GM20000 (cell line): ENCODE measurements at regions not wholly inside any gene's neighbourhood (a gene's known extent, or its start where the extent isn't known, plus 50 kb on each side); places are given as distances from the start of the nearest gene placed in this dataset.
A peak's percentile ranks its signal among the peaks of the same experiment; 100 is the strongest.
"Not testable (repeated sequence)": the region's sequence is repeated elsewhere in the genome, so short reads cannot be mapped to it uniquely, and the experiment has no call there.

Experiments
- DNase-seq: peaks from one replicate; pipeline ENCODE4 v3.0.0; 2012; ENCODE audit warnings: low spot score
- CTCF ChIP-seq: IDR thresholded peaks from 2 replicates; pipeline ENCODE4 v1.5.1; 2012; ENCODE audit warnings: mild to moderate bottlenecking, control low read depth; ENCODE audit errors: extremely low read depth, missing control alignments

- no peak for TF ChIP-seq CTCF
- no peak for DNase-seq
Observed at GRCh38 chr7:82609746-82610145, 166.2 kb upstream of the CACNA2D1 start.

GRCh38 chr7:82605247-82605864 is 161.8 kb upstream of the CACNA2D1 start:
- peak; percentile 28 for DNase-seq

GRCh38 chr7:82602066-82602465 is 158.5 kb upstream of the CACNA2D1 start:
- TF ChIP-seq CTCF = no peak
- DNase-seq = no peak

More at GRCh38 chr7:82605247-82605864, 161.8 kb upstream of the CACNA2D1 start:
- TF ChIP-seq CTCF = peak; percentile 49

GRCh38 chr7:82600531-82600930 is 157.0 kb upstream of the CACNA2D1 start:
- no peak for TF ChIP-seq CTCF
- DNase-seq = no peak

GRCh38 chr7:82599895-82600294 is 156.3 kb upstream of the CACNA2D1 start:
- no peak for DNase-seq
- TF ChIP-seq CTCF = no peak

- DNase-seq = no peak
- no peak for TF ChIP-seq CTCF
Observed at GRCh38 chr7:82598958-82599357, 155.4 kb upstream of the CACNA2D1 start.

GRCh38 chr7:82595795-82596194 is 152.2 kb upstream of the CACNA2D1 start:
- not testable (repeated sequence) for DNase-seq

- no peak for DNase-seq
- no peak for TF ChIP-seq CTCF
Observed at GRCh38 chr7:82595176-82595575, 151.6 kb upstream of the CACNA2D1 start.
